KBM-7 (cell line): ENCODE measurements at regions not wholly inside any gene's neighbourhood (a gene's known extent, or its start where the extent isn't known, plus 50 kb on each side); places are given as distances from the start of the nearest gene placed in this dataset.
A peak's percentile ranks its signal among the peaks of the same experiment; 100 is the strongest.
"Not testable (repeated sequence)": the region's sequence is repeated elsewhere in the genome, so short reads cannot be mapped to it uniquely, and the experiment has no call there.

Source experiments
- DNase-seq: peaks from one replicate; pipeline ENCODE4 v3.0.0-alpha.2; 2015
- in situ Hi-C: fragments of 300-500 bp; cut with MboI; formaldehyde crosslinking; loops from 2 replicates; pipeline ENCODE4 v1.14.3; 2020; ENCODE audit warnings: low sequenced_read_pairs, low pct_unique_long_range_greater_than_20kb, mixed read lengths

- no peak for DNase-seq
- in situ Hi-C loops = no loop called here
These were observed 212.1 kb downstream of the PHLDA1 start for GRCh38 chr12:75819512-75819911.

GRCh38 chr12:75818863-75819262, 212.7 kb downstream of the PHLDA1 start:
- in situ Hi-C loops = no loop called here
- DNase-seq = no peak

GRCh38 chr12:75816897-75817296, 214.7 kb downstream of the PHLDA1 start:
- in situ Hi-C loops = no loop called here

GRCh38 chr12:75815756-75816155, 215.8 kb downstream of the PHLDA1 start:
- in situ Hi-C loops = no loop called here
- DNase-seq = no peak

More at GRCh38 chr12:75816897-75817296, 214.7 kb downstream of the PHLDA1 start:
- no peak for DNase-seq

GRCh38 chr12:75814851-75815754, 216.5 kb downstream of the PHLDA1 start:
- no peak for DNase-seq
- in situ Hi-C loops = no loop called here

GRCh38 chr12:75813072-75813471, 218.5 kb downstream of the PHLDA1 start:
- in situ Hi-C loops = no loop called here
- no peak for DNase-seq

GRCh38 chr12:75812271-75813018, 219.1 kb downstream of the PHLDA1 start:
- in situ Hi-C loops = no loop called here
- no peak for DNase-seq

- in situ Hi-C loops = no loop called here
- DNase-seq = no peak
These were observed 221.8 kb downstream of the PHLDA1 start for GRCh38 chr12:75809746-75810145.

GRCh38 chr12:75807494-75807893, 224.1 kb downstream of the PHLDA1 start:
- DNase-seq = no peak
- in situ Hi-C loops = no loop called here

GRCh38 chr12:75805905-75806304, 225.7 kb downstream of the PHLDA1 start:
- in situ Hi-C loops = no loop called here
- DNase-seq = no peak

GRCh38 chr12:75805320-75805719, 226.3 kb downstream of the PHLDA1 start:
- in situ Hi-C loops = no loop called here
- no peak for DNase-seq

- in situ Hi-C loops = no loop called here
These were observed 233.2 kb downstream of the PHLDA1 start for GRCh38 chr12:75798136-75798926.

GRCh38 chr12:75795125-75795524, 236.5 kb downstream of the PHLDA1 start:
- in situ Hi-C loops = no loop called here
- no peak for DNase-seq

More at GRCh38 chr12:75798136-75798926, 233.2 kb downstream of the PHLDA1 start:
- DNase-seq = no peak

GRCh38 chr12:75792687-75793086, 238.9 kb downstream of the PHLDA1 start:
- no peak for DNase-seq
- in situ Hi-C loops = no loop called here

GRCh38 chr12:75790219-75790618, 241.4 kb downstream of the PHLDA1 start:
- no peak for DNase-seq
- in situ Hi-C loops = no loop called here

GRCh38 chr12:75787146-75787545, 244.4 kb downstream of the PHLDA1 start:
- DNase-seq, in situ Hi-C loops: not testable (repeated sequence)

- in situ Hi-C loops = no loop called here
- DNase-seq = no peak
These were observed 245.5 kb downstream of the PHLDA1 start for GRCh38 chr12:75786070-75786469.

- DNase-seq = peak; percentile 44
- in situ Hi-C loops = no loop called here
These were observed 247.0 kb downstream of the PHLDA1 start for GRCh38 chr12:75784591-75784990.

- in situ Hi-C loops = no loop called here
These were observed 248.3 kb downstream of the PHLDA1 start for GRCh38 chr12:75783093-75783877.

More at GRCh38 chr12:75783093-75783877, 248.3 kb downstream of the PHLDA1 start:
- DNase-seq = no peak
